CD4-positive, alpha-beta T cell treated with Interleukin-15 for 1 hour (primary cell): ENCODE measurements at regions not wholly inside any gene's neighbourhood (a gene's known extent, or its start where the extent isn't known, plus 50 kb on each side); places are given as distances from the start of the nearest gene placed in this dataset.

Experiments used
- DNase-seq: peaks from one replicate; pipeline ENCODE4 v3.0.0-alpha.2; 2020

DNA sequence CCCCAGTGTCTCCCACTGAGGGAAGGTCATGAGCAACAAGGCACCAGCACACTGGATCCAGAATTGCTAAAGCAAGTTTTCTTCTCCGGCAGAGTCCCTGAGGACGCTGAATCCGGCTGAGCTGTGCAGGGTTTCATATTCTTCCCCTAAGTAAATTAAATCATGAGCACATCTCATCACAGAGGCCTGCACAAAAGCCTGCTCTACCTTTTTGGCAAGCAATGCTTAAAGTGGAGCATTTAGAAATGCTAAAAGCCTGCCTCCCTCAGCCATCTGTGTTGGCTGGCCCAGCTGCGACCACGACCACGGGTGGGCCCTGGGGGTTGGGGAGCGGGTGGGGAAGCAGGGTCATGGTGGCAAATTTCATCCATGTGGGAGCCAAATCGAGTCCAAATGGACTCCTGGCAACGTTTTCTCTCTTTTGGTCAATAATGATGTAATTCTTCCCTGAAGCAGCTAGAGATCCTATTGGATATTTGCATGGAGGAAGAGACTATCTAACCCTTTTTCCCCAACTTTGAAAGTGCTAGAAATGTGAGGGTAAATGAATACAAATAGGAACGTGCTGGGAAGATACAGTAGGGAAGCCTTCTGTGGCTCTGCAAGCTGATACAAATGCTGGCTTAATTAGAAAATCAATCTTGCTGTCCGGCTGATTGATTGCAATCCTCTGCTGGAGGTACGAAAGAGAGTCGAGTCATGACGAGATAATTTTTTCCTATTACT lies 532.8 kb upstream of the TBL1XR1 start:
- no peak for DNase-seq

DNA sequence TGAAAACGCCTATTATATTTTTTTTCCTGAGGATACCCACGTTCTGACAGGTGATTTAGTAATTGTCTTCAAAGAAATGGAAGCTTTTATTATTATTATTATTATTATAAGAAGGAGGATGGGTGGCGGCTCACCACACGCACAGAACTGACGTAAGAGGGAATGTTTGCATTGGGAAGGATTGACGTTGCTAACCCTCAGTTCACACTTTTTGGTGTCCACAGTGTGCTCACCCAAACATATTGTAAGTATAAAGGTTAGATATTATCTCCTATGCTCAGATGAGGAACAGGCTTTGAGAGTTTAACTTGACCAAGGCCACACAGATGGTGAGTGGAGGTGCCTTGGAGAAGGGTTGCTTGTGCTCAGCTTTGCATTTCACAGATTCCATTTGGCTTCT lies 533.5 kb upstream of the TBL1XR1 start:
- DNase-seq = no peak

DNA sequence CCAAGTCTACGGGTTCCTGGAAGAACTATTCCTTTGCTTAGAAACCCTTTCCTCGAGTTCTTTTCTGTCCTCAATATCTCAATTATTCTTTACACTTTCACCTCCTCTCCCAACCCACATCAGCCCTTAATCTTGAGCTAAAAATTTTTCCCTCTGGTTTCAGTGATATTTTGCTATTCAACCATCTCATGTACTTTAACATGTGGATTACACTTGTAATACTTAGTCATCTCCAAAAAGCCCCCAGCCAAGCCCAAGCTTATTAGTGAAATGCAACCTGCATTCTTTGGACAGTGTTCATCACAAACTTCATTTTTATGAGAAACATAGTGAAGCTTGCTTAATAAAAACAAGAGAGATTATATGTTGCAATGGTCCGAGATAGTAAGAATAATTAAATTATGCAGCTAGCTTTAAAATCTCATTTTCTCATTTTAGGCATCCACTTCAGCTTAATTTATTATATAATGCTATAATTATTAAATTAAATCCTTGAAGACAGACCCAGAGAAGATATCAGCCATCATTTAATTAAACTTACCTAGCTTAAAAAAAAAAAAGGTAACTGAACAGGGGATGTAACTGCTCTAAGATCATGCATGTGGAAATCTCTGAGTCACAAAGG lies 534.5 kb upstream of the TBL1XR1 start:
- DNase-seq = no peak

DNA sequence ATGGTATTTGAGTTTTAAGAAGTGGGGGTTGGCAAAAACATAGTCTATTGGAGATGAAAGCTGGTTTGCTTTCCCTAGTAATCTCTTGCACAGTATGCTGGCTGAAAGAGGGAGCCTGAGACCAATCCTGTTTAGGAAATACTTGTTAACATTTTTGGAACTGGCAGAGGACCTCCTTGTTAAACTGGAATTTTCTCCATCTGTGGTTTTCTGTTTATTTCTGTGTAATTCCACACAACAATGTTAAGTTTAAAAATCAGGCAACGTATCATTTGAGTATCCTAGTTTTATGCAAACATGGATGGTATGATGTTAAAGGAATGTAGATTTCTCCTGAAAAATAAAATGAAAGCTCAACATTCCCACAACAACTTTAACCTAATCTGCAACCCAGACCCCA lies 536.0 kb upstream of the TBL1XR1 start:
- no peak for DNase-seq

DNA sequence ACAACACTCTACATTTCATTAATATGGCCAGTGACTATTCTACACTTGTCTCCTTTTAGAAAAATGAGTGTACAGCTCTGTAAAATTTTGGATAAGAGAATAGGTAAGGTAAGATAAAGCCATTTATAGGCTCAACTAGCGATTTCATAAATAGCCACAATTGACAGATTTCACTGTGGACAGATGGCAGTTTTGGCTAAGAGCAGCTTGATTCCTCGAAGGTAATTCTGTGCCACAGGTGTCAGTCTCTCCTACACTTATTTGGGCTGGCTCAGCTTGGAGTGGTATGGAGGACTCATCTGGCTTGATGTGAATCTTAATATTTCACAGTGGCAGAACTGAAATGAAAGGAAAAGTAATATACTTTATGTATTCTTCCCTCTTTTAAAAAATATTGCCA lies 536.7 kb upstream of the TBL1XR1 start:
- no peak for DNase-seq

DNA sequence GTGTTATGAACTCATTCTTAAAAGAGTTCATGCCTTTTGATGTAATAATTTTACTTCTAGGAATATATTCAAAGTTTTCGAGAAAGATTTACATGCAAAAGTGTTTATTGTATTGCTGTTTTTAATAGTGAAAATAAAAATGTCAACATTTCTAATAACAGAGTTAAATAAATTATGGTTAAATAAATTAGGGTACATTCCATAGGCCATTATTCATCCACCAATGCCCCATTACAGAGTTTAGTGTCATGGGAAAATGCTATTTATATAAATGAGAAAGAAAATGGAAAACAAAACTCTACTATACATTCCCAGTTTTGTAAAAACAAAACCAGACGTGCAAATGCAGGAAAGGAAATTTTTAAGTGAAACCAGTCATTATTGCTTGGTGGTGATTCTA lies 538.1 kb upstream of the TBL1XR1 start:
- no peak for DNase-seq

DNA sequence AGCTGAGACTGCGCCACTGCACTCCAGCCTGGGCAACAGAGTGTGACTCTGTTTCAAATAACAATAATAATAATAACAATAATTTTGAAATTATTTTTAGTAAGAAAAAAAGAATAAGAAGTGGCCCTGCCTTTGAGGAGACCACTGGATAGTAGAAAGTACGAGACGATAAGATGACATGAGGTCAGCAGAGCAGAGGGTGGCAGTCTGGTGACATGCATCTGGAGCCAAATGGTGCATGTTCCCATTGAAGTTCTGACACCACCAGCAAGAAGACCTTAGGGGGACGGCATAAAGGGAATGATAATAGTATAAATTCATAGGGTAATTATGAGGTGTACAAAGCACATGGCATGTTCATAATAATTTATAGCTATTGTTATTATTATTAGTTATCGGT lies 542.2 kb upstream of the TBL1XR1 start:
- DNase-seq = no peak

DNA sequence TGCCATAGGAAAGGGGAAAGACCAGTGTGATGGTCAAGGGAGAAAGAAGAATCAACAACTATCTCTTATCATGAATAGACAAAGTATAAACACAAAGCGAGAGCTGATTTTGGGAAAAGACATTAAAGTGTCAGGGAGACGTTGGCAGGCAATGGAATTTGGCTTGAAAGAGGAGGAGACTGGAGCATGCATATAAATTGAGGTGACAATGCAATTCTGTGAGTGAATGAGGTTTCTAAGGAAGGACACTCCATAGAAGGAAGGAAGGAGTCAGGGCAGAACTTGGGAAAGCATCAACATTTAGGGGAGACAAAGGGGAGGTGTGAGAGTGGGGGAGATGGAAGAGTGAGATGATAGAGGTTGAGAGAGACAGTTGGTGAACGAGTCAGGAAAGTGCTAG lies 543.0 kb upstream of the TBL1XR1 start:
- DNase-seq = no peak

DNA sequence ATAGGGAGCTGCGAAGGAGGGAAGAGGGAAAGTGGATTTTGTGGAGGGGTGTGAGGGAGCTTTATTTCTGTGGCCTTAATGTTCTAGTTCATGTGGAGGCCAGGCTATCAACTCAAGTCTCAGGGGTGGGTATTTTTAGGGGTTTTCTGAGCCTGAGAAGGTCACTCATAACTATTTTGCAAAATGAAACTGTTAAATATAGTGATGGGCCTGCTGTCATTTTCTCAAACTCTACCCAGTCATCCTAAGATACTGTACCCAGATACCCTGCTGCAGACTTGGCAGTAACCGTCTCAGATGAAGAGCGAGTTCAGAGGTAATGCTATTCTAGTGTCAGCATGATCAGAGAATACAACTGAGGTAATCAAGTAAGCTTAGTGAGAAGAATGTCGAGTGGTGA lies 545.0 kb upstream of the TBL1XR1 start:
- DNase-seq = no peak

DNA sequence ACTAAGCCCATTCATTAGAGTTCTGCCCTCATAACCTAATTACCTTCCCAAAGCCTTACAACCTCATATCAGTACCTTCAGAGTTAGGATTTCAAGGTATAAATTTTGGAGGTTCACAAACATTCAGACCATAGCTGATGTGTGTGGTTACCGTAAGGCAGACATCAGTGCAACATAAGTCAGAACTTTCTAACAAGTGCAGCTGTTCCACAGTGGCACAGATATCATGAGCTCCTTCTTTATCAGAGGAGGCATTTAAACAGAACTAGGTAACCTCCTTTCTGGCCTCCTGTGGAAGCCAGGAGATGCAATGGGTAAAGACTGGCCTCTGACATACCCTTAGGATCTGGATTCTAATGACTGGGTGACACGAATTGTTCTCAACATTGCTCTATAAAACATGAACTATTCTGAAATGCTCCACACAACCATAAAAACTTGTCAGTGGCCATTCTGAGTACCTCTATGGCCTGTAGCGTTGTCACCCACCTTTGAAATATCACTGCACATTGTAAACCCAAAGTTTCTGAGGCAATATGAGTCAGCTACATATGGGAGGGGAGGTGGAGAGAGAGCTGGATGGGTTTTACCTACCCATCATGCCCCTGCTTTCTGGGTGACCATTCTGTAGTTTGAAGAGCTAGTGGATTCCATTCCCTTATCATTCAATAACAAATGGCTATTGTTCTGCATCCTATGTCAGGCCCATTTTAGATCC lies 546.0 kb upstream of the TBL1XR1 start:
- no peak for DNase-seq

DNA sequence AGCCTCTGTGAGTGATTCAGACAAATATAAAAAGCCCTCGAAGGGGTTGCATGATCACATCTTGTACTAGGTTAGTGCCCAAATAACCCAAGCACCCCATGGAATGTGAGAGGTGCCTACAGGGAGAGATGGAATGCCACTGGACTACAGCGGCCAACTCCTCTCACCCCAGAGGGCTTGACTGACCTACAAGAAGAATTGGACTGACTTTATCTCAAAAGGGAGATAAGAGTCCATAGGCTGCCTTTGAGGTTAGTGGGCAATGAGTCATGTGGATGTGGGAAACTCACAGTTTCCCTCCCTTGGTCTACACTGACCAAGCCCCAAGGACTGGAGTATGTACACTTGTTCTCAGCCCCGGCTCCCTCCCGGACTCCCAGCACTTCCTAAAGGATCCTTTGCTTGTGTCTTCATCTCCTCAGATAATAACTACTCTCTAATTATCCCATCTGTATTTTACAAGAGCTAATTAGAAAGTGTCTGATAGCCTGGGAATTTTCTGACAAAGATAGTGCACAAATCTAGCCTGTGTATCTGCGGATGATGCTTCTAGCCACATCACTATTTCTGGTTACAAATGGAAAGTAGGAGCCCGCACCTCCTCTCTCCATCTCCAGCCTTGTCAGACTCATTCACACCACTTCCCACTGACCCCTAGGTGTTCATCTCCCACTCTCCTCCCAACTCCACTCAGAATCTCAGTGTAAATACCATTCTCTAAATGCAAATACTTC lies 547.8 kb upstream of the TBL1XR1 start:
- no peak for DNase-seq

DNA sequence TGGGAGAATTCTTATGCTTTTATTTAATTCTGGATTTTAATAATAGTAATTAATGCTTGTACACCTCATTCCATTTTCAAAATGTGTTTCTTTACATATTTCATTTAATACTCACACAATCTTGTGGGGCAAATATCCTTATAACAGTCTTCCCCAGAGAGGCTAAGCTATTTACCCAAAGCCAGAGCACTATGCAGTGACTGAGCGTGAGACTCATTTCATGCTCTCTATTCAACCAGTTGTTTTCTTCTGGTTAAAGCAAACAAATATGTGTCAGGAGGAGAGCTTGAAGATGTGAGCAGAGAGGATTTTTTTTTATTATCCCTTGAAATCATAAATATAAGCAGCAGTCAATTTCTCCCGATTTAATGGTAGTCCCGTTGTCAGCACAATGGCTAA lies 548.3 kb upstream of the TBL1XR1 start:
- DNase-seq = no peak

DNA sequence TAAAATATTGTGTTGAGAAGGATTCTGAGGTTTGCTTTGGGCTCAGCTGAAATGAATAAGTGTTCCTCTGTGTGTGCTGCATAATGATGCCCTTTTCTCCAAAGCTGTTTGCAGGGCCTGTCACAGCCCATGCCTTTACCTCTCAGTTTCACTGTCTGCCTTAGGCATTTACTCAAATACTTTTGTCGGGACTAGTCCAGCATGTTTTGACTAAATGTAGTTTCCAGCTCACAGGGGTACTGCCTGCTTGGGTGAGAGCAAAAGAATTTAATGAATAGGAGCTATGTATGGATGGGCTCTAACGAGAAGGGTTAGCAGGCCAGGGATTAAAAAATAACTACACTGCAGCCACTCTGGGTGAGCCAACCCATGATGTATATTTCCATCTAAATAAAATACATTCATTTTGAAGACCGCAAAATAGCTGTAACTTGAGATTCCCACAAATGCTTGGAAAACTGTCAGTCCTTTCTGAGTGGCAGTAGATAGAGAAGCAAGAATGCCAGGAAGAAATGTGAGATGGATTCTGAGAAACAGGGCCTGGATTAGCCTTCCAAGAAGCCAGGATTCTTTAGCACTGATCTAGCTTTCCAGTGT lies 549.2 kb upstream of the TBL1XR1 start:
- no peak for DNase-seq

DNA sequence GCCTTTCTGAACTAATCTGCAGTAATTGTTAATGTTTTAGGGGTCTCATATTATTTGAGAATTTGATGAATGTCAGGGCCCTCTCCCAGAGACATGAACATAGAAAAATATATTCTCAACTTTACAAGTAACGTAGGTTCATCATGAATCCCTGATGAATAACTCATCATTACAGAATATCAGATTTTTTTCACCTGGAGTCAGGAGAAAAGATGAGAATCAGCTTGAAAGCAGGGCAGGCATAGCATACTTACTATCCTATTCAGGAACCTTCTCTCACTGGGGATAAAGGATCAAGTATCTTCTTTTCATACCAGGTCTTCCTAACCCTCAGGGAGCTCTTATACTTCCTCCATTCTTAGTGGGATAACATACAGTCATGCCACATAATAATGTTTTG lies 552.6 kb upstream of the TBL1XR1 start:
- no peak for DNase-seq

DNA sequence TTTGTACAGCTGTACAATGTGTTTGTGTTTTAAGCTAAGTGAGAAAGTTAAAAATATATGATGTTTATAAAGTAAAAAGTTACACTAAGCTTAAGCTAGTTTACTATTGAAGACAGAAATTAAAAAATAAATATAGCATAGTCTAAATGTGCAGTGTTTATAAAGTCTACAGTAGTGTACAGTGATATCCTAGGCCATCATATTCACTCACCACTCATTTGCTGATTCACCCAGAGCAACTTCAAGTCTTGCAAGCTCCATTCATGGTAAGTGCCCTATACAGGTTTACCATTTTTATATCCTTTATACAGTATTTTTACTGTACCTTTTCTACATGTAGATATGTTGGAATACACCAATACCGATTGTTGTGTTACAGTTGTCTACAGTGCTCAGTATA lies 553.2 kb upstream of the TBL1XR1 start:
- DNase-seq = no peak

DNA sequence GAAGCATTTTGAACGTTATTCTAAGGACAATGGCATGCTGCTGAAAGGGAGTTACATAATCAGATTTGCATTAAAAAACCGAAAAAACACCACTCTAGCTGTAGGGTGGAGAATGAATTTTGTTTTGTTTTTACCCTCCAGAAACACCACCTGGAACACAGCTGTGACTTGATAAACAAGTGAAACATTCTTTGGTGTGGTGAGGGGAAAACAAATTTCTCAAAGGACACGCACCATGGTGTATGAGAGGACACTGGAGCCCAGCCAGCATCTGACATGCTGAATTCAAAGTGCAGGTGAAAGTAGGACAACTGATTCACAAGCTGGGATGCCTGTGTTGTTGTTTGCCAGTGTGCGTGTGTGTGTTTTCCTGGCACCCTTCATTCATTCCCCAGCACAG lies 554.5 kb upstream of the TBL1XR1 start:
- DNase-seq = no peak

DNA sequence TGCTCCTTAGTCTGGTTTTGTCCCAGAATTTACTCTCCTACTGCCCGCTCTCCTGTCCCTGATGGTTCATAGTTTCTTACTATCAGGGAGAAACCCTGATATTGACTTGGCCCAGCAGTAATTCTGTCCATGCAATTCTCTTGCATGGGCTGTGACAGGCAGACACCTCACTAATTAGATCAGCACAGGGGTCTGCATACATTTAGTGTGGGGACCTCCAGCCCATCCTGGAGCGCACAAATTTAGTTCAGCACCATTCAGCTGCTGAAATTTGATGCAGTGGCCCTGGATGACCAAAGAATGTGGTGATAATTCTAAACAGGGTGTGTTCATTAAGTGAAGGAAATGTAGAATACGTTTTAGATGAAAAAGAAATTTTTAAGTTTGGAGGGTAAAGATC lies 555.5 kb upstream of the TBL1XR1 start:
- no peak for DNase-seq

DNA sequence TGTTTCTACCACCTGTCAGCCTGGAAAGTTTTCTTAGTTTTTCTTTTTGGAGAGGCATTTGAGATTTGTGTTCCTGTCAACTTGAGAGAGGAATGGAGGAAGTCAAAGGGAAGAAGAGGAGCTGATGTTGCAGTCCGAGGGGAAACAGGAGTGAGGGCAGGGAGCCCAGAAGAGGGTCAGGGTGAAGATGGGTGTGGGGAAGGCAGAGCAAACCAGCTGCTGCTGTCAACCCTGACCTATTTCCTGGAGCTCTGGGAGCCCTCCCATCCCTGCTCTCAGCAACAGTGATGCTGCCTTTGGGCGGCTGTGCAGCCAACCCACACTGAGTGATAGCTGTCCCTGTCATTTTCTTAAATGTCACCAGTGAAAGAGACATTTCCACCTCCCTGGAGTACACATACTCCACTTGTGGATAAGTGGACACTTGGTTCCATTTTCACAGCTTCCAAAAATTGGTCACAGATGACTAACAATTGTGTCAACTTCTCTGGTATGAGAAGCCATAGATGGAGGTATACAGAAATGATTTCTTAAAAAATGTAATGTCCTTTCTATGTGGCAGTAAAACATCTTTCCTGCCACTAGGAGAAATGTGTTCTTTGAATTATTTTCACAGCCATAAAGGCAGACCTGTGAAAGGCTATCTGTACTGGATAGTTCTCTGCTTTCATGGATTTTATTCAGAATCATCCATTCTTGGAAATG lies 556.3 kb upstream of the TBL1XR1 start:
- DNase-seq = no peak

DNA sequence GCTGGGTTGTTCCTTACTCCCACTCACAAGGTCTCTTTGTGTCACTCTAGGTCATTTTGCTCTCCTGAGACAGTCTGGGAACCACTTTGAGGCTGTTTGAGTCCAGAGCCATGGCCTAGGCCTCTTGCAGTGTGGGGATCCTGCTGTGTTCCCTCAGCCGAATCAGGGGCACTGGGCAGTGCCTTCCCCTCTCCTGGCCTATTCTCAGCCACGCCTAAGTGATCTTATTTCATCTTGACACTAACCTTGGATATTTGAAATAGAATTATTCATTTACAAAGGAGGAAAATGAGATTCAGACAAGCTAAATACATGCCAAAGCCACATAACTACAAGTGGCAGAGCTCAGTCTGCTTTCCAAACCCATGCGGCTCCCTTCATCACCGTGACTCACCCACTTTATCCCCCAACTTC lies 557.2 kb upstream of the TBL1XR1 start:
- DNase-seq = no peak

DNA sequence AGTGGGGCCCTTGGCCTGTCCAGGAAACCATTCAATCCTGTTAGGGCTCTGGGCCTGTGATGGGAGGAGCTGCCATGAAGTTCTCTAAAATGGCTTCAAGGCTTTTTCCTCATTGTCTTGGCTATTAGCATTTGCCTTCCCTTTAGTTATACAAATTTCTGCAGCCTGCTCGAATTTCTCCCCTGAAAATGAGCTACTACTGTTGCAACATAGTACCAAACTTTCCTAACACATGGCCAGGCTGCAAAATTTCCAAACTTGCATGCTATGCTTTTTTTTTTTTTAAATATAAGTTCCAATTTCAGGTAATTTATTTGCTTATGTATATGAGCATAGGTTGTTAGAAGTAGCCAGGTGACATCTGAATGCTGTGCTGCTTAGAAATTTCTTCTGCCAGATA lies 560.8 kb upstream of the TBL1XR1 start:
- DNase-seq = no peak

DNA sequence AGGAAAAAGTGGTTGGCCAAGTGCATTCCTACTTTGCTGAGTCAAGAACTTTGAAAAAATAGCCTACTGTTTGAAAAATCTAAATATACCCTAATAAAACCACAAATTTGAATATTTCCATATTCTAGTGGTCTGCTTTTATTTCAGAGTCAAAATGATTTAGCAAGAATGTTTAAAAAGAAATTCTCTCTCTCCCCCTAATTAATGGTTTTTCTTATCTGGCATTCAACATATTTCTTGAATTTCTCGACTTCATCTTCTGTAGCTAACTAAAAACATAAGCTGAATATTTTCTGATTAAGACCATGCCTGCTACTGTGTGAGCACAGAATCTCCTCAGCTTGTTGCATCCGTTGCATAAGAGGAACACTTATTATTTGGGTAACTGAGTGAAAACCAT lies 563.5 kb upstream of the TBL1XR1 start:
- DNase-seq = no peak

DNA sequence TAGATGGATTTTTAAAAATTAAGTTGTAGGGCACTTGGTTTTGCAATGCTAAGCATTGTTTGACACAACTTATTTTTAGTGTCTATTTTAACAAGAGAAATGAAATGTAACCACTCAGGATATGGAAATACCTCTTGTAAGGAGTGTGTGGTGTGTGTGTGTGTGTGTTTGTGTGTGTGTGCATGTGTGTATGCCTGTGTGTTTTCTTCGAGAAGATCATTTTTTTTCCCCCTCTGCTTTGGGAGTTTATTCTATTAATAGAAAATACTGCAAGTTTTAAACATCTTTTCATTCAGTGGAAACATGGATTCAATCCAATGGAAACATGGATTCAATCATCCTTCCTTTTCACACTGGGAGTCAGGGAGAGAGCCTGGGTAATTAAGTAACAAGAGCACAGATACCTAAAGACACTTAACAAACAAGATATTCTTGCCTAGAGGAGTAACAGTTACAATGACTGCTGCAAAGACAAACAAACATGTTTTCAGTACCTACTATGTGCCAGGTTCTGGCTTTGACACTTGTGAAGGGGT lies 567.2 kb upstream of the TBL1XR1 start:
- DNase-seq = no peak
